Activated CD4-positive, alpha-beta T cell treated with anti-CD3 and anti-CD28 coated beads, Interleukin-2, Interleukin-6, amounts not matched to agents 100 ng/mL and 50 ng/mL, durations not matched to agents 16 hours and 8 hours (primary cell): ENCODE measurements at regions not wholly inside any gene's neighbourhood (a gene's known extent, or its start where the extent isn't known, plus 50 kb on each side); places are given as distances from the start of the nearest gene placed in this dataset.
"Not testable (repeated sequence)": the region's sequence is repeated elsewhere in the genome, so short reads cannot be mapped to it uniquely, and the experiment has no call there.

ENCODE experiments used
- DNase-seq: peaks from one replicate; pipeline ENCODE4 v3.0.0-alpha.2; 2020

- no peak for DNase-seq
Measured at GRCh38 chr16:48818257-48818656, 208.3 kb upstream of the N4BP1 start.

DNA sequence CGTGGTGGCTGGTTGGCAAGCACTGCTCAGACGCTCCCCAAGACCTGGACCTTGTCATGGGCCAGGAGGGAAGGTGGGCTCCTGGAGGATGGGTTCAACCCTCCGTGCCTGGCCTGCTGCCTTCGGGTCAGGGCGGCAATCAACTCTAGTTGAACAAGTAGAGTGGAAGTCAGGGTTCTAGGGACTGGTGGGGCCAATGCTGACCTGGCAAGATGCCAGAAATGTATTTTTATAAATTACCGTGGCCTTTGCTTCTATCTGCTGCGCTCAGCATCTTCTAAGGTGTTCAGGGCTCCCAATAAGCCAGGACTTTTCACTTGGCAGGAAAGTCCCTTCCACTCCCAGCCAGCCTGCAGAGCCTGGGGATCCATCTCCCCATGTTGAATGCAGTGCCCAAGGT lies 207.1 kb upstream of the N4BP1 start:
- DNase-seq, result no peak

DNA sequence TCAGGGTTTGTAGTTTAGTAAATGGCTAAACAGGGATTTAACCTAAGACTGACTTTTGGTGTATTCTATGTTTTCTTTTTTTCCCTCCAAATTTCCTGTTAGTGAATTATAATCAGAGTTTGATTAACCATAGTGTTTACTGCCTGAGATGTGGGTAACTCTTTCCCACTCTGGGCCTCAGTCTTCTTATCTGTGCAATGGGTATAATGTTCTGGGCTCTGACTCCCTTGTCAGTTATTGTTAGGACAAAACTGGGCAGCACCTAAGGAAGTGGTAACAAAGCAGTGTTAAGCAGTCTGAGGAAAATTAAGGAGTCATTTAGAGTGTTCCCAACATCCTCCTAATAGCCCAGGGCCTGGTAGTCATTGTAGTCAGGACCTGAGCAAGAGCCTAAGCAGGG lies 206.4 kb upstream of the N4BP1 start:
- no peak for DNase-seq

DNA sequence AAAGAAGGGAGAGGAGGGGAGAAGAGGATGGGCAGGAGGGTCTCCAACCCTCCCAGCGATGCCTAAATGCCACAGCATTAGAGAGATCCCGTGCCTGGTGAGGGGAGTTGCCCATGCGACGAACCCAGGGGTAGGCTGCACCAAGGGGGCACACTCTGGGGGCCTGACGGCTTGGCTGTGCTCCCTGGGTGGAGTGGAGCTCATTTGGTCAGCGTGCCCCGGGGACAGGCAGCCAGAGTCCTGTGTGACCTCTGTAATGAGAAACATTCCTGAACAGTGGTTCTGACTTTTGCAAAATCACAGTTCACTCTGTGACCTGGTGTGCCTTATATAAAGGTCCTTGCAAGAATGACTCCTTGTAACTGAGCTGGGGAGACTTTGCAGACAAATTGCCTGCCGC lies 205.0 kb upstream of the N4BP1 start:
- no peak for DNase-seq

GRCh38 chr16:48813485-48813884 lies 203.5 kb upstream of the N4BP1 start:
- DNase-seq, result no peak

GRCh38 chr16:48812856-48813255 lies 202.9 kb upstream of the N4BP1 start:
- DNase-seq, result no peak

- DNase-seq, result no peak
Measured at GRCh38 chr16:48811478-48811877, 201.5 kb upstream of the N4BP1 start.

GRCh38 chr16:48810803-48811453 lies 200.9 kb upstream of the N4BP1 start:
- no peak for DNase-seq

DNA sequence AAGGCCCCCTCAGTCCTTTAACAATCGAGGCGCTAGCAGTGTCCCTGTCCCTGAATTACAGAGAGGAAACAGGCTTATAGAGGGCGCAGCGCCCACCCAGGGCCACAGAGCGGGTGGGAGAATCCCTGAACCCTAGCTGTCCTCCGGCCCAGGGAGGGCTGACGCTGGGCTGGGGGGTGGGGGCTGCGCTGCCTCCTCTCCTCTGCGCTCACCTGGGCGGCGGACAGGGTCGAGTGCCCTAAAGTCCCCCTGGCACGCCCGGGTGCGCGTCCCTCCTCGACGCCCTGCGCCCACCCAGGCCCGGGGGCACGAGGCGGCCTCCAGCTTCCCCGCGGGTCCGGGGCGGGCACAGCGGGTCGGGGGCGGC lies 200.4 kb upstream of the N4BP1 start:
- no peak for DNase-seq

- no peak for DNase-seq
Measured at GRCh38 chr16:48790151-48790550, 180.2 kb upstream of the N4BP1 start.

DNA sequence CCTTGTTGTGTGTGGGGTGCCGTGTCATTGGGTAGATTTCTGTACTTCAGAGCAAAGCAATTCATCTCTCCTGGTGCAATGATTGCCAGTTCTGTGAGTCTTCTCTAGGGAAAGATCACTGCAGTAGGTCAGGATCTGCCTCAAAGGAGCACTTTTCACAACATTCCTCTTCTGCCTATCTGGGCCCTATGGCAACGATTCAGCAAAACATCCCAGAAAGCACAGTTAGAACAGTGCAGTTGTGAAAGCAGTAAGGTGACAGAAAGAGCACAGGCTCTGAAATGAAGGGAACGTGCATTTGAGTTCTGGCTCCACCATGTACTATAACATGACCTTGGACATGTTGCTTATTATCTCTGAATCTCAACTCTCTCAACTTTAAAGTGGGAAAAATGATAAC lies 178.5 kb upstream of the N4BP1 start:
- no peak for DNase-seq

DNA sequence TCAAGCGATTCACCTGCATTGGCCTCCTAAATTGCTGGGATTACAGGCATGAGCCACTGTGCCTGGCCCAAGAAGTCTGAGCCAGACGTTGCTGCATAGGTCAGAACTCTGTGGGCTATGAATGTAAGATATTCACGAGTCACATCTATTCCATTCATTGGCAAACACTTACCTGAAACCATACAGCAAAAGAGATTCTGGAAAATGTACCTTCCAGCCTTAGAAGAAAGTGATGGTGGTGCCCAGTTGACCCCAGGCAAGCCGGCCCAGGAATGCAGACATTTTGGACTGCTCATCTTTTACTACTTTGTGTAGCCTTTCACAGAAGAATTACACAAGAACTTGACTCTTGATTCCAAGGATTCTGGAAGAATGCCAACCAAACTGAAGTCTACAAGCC lies 135.6 kb upstream of the N4BP1 start:
- no peak for DNase-seq

DNA sequence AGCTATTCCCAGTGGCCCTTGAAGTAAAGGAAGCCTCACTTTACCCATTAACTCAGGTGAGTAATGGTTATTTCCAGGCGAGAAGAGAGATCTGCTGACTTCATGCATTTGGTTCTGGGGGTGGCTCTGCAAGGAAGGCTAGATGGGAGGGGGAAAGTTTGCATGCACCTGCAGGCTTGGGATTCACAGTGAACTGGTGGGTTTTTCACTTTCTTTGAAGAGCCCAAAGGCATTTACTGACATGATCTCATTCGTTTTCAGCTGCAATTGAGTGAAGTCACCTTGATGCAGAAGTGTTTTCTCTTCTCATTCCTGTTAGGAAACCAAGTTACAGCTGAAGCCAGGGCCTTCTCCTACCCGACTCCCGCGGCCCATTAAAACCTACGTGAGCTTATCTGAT lies 131.0 kb upstream of the N4BP1 start:
- DNase-seq, result no peak

DNA sequence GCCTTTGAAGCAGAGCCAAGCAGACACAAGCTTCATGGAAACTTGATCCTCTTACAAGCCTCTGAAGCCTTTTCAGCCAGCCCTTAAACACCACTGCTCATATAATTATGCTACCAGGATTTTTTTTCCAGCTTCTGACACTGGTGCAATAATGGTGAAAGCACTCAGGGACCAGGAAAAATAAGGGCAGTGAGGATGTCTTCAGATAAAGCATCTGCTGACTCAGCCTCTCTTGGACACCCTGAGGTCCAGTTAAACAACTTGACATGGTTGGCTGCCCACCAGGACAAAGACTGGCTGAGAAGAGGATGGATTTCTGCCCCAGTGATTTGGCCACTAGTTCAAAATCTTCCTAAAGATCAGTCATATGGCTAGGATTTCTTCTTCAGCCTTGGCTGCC lies 124.2 kb upstream of the N4BP1 start:
- DNase-seq, result no peak

DNA sequence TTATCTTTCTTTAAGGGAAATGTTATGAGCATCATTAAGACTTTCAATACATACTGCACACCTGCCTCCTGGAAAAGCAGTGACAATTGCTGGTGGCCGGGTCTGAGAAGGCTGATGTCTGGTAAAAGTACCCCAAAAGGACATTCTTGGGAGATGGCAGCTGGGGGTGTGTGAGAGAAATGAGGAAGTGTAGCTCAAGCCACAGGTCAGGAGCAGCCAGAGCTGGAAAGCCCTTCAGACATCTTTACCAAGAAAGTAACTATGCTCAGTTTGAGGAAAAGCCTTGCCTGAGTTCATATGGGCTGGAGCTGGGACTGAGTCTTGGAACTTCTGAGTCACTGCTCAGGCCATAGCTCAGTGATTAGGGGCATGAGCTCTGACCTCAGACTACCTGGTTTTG lies 94.7 kb upstream of the N4BP1 start:
- DNase-seq, result no peak

- DNase-seq, result peak; percentile 70
Measured at GRCh38 chr16:48687421-48688038, 77.5 kb upstream of the N4BP1 start.

DNA sequence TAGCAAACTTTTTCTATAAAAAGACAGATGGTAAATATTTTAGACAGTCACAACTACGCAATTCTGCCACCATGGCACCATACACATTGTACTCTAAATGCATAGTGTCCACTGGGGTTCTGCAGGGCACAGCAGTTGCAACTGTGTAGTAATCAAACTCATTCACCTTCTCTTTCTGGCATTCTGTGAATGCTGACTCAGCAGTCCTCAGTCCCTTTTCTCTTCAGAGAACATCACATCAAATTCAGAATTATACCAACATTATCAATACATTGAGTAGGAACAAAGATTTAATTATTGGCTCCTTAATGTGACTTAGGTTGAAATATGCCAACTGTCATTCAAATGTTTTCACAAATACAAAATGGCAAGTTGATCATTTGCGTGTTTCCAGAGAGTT lies 74.2 kb upstream of the N4BP1 start:
- DNase-seq, result no peak

GRCh38 chr16:48682971-48683370 lies 73.0 kb upstream of the N4BP1 start:
- peak; percentile 8 for DNase-seq

DNA sequence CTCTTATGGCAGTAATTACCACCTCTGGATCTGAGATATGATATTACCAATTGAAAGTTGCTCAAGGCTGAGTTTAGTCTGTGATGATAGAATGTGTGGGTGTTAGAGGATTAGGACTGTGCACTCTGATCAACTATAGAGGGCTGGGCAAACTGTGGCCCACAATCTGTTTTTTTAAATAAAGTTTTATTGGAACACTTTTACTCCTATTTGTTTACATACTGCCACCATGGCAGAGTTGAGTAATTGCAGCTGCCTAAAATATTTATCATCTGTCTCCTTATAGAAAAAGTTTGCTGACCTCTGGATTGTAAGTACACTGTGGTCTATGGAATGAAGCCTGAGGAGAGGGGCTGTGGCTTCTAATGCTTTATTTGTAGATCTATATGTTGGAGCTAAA lies 71.5 kb upstream of the N4BP1 start:
- no peak for DNase-seq

- DNase-seq, result no peak
Measured at GRCh38 chr16:48680881-48681280, 70.9 kb upstream of the N4BP1 start.

GRCh38 chr16:48676836-48677235 lies 66.9 kb upstream of the N4BP1 start:
- no peak for DNase-seq

- not testable (repeated sequence) for DNase-seq
Measured at GRCh38 chr16:48668184-48668583, 58.2 kb upstream of the N4BP1 start.

- DNase-seq, result no peak
Measured at GRCh38 chr16:48659940-48660339, 50.0 kb upstream of the N4BP1 start.
